ENCODE measurements at regions not wholly inside any gene's neighbourhood (a gene's known extent, or its start where the extent isn't known, plus 50 kb on each side); places are given as distances from the start of the nearest gene placed in this dataset.

DNA sequence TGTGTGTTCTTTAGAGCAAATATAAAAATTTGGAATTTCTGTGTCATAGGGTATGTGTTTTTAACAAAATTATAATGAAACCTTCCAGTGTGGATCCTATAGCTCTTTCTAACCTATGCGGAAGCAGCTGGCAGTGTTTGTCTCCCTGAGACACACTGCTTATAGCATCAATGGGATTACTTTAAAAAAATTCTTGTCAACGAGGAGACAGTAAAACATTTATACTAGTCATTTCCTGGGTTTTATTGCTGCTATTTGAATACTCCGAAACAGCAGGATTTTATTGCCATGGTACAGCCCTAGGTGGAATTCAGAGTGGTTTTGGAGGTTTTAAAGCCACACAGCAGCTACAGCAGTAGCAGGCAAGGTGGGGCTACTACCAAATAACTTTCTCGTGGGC, 145.1 kb upstream of the IL1RAPL2 start (continued):
- TF ChIP-seq SNAPC2 (CRISPR knock-in tag; IDR thresholded peaks at IDR 0.05) (no peak), JUNB (CRISPR knock-in tag; IDR thresholded peaks at IDR 0.05; ENCODE audit: borderline replicate concordance) (no peak), ZSCAN20 (CRISPR knock-in tag; IDR thresholded peaks at IDR 0.05; ENCODE audit: borderline replicate concordance) (no peak), ZNF207 (IDR thresholded peaks at IDR 0.05; ENCODE audit: borderline replicate concordance) (no peak)
- TF ChIP-seq, protein P1, sequence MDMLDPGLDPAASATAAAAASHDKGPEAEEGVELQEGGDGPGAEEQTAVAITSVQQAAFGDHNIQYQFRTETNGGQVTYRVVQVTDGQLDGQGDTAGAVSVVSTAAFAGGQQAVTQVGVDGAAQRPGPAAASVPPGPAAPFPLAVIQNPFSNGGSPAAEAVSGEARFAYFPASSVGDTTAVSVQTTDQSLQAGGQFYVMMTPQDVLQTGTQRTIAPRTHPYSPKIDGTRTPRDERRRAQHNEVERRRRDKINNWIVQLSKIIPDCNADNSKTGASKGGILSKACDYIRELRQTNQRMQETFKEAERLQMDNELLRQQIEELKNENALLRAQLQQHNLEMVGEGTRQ (IDR thresholded peaks at IDR 0.05; ENCODE audit: low read depth, low read length), result no peak
- TF ChIP-seq, protein P1 (CRISPR knock-in tag; IDR thresholded peaks at IDR 0.05; ENCODE audit: borderline replicate concordance), result no peak

DNA sequence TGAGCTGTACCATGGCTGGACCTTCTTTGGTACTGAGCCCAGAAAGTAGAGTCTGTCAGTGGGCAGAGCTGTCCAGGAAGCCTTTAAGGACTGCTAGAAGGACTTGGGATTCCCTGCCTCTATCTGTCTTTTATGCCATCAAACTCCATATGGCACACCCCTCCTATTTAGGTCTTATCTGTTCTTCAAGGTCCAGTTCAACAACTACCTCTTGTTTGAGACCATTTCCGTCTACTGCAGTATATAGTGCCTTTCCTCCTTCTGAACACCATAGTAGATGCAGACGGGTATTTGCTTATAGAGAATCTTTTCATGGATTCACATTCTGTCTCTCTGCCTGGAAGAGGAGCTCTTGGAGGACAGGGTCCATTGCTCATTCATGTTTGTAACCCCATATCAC, 146.1 kb upstream of the IL1RAPL2 start:
- DNase-seq (ENCODE audit: low spot score), result no peak
- TF ChIP-seq ATF7-NPFF (CRISPR knock-in tag; IDR thresholded peaks at IDR 0.05; ENCODE audit: low read depth), result no peak
- no peak for TF ChIP-seq KLF16 (CRISPR knock-in tag; IDR thresholded peaks at IDR 0.05)
- TF ChIP-seq ZNF709 (CRISPR knock-in tag; IDR thresholded peaks at IDR 0.05), result no peak
- TF ChIP-seq GATA4 (IDR thresholded peaks at IDR 0.05; ENCODE audit: borderline replicate concordance, low read depth), result no peak
- TF ChIP-seq SIN3A (IDR thresholded peaks at IDR 0.05; ENCODE audit: borderline replicate concordance, low read depth, low read length), result no peak
- no peak for TF ChIP-seq ZNF354B (CRISPR knock-in tag; IDR thresholded peaks at IDR 0.05)
- TF ChIP-seq FOSL2 (CRISPR knock-in tag; IDR thresholded peaks at IDR 0.05), result no peak
- no peak for TF ChIP-seq RCOR2 (CRISPR knock-in tag; IDR thresholded peaks at IDR 0.05)
- TF ChIP-seq CENPX (CRISPR knock-in tag; IDR thresholded peaks at IDR 0.05), result no peak
- TF ChIP-seq, protein P2, sequence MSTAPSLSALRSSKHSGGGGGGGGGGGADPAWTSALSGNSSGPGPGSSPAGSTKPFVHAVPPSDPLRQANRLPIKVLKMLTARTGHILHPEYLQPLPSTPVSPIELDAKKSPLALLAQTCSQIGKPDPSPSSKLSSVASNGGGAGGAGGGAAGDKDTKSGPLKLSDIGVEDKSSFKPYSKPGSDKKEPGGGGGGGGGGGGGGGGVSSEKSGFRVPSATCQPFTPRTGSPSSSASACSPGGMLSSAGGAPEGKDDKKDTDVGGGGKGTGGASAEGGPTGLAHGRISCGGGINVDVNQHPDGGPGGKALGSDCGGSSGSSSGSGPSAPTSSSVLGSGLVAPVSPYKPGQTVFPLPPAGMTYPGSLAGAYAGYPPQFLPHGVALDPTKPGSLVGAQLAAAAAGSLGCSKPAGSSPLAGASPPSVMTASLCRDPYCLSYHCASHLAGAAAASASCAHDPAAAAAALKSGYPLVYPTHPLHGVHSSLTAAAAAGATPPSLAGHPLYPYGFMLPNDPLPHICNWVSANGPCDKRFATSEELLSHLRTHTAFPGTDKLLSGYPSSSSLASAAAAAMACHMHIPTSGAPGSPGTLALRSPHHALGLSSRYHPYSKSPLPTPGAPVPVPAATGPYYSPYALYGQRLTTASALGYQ (CRISPR knock-in tag; IDR thresholded peaks at IDR 0.05), result no peak
- no peak for TF ChIP-seq ZBTB1 (CRISPR knock-in tag; IDR thresholded peaks at IDR 0.05; ENCODE audit: borderline replicate concordance)
- no peak for TF ChIP-seq SYNCRIP (IDR thresholded peaks at IDR 0.05; ENCODE audit: insufficient read depth, low read depth, low read length)
- TF ChIP-seq ASH2L (IDR thresholded peaks at IDR 0.05; ENCODE audit: insufficient read length, low read depth, low read length), result no peak
- TF ChIP-seq HIVEP1 (CRISPR knock-in tag; IDR thresholded peaks at IDR 0.05), result no peak
- no peak for TF ChIP-seq GATAD2A (CRISPR knock-in tag; IDR thresholded peaks at IDR 0.05)

More for the DNA sequence above, 146.1 kb upstream of the IL1RAPL2 start:
- H4K20me1 ChIP-seq (ENCODE audit: insufficient read depth, low read length), result no peaks in the 10 kb centered on the region
- no peak for FAIRE-seq
- no peak overlapping the region for H3K4me3 ChIP-seq (replicated peaks in 1 of 3; ENCODE audit: insufficient read depth in 1 of 3, low read depth in 2 of 3, low read length in 3 of 3)
- 0% methylated on average over 2 of the region's 2 CpGs for WGBS (ENCODE audit: low lambda C conversion rate)
- no peak overlapping the region for H2AFZ ChIP-seq (ENCODE audit: low read length)
- intact Hi-C loops (cut with micrococcal nuclease; ENCODE audit: unreplicated experiment), result no loop called here
- H3K27ac ChIP-seq (ENCODE audit: extremely low read length, insufficient read depth, low read length), result no peak overlapping the region
- H3K9ac ChIP-seq (ENCODE audit: insufficient read depth, low read depth, low read length), result no peak overlapping the region
- no peaks in the 10 kb centered on the region for H3K4me1 ChIP-seq (ENCODE audit: insufficient read depth, low read length)
- POLR2A ChIA-PET, result no interaction called here
- no peak for ATAC-seq
- CTCF ChIA-PET (ENCODE audit: low intra/inter-chr PET ratio, low total read pairs), result no interaction called here
- H3K27me3 ChIP-seq (ENCODE audit: control insufficient read depth in 1 of 2, insufficient read depth in 2 of 2, low read length in 2 of 2), result no peaks in the 10 kb centered on the region
- BruUV-seq (replicated peaks), result no TSS peak
- no peaks in the 10 kb centered on the region for H3K79me2 ChIP-seq (ENCODE audit: insufficient read depth, low read length)
- in situ Hi-C loops (cut with HindIII; ENCODE audit: extremely low pct_ligation_motif_present, low pct_unique_long_range_greater_than_20kb), result no loop called here
- no peaks in the 10 kb centered on the region for H3K9me3 ChIP-seq (ENCODE audit: low read length)
- H3K36me3 ChIP-seq (replicated peaks in 1 of 2; ENCODE audit: control insufficient read depth in 1 of 2, insufficient read depth in 2 of 2, low read length in 2 of 2), result no peaks in the 10 kb centered on the region
- no peak overlapping the region for H3K4me2 ChIP-seq (ENCODE audit: low read depth, low read length)
